Right renal cortex interstitium (tissue), 3 donors: ENCODE measurements at regions not wholly inside any gene's neighbourhood (a gene's known extent, or its start where the extent isn't known, plus 50 kb on each side); places are given as distances from the start of the nearest gene placed in this dataset.

Experiments used
- DNase-seq, 3 donors: peaks; one replicate each; pipeline ENCODE4 v3.0.0-alpha.2; 2013; ENCODE audit warnings: low read depth in 3 of 3, low spot score in 2 of 3

GRCh38 chr16:85162478-85163277 is 50.4 kb upstream of the CIBAR2 start:
- DNase-seq: no peak

DNA sequence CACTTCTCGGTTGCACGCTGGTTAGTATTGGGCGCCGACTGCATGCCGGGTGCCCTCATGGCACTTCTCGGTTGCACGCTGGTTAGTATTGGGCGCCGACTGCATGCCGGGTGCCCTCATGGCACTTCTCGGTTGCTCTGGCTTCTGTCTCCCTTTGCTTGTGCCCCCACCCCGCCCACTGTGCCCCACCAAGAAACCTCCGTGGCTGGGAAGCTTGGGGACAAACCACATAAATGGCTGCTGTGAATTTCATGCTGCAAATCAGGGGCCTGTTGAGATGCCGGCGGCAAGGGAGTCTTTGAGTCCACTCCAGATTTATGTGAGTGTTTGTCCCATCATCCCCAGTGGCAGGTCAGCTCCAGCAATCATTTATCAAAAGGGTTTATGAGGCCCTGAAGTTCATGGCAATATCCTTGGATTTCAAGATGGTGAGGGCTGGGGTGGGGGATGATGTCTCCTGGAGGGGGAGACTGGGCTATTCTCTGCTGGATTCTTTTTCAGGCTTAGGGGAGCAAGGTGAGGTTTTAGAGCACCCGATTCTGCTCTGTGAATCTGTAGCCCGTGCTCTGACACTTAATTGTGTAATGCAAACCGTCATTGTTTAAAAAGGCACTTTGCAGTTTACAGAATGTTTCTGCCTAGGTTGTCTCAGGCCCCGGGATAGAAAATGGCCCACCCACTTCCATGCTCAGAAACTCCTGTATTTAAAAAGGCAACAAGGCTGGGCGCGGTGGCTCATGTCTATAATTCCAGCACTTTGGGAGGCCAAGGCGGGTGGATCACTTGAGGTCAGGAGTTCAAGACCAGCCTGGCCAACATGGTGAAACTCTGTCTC is 51.2 kb upstream of the CIBAR2 start:
- no peak for DNase-seq

GRCh38 chr16:85164431-85164830 is 52.2 kb upstream of the CIBAR2 start:
- DNase-seq: no peak

DNA sequence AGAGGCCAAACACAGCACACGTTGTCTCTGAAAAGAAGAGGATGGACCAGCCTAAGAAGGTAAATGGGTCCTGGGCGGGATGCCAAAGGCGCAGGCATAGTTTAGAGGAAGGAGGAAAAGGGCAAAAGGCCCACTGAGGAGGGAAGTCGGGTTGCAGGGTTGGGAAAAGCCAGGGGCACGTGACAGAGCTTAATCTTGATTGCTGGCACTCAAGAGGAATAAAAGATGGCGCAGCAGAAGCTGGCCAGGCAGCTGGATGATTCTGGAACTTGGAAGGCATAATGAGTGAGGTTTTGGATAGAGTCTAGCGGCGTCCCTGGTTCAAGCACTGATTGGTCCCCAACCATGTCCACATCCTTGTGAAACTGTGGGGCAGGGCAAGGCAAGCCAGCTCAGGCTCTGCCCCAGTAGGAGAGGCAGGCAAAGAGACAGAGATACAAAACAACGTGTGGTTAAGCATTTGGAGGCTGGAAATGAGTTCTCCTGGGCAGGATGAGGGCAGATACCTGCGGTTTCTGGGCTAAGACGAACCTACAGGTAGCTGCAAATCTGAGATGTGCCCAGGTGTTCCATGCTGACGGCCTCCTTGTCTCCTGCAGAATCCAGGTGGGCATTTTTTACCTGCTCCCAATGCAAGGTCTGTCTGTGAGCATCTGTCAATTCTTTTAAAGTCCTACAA is 52.7 kb upstream of the CIBAR2 start:
- no peak for DNase-seq

DNA sequence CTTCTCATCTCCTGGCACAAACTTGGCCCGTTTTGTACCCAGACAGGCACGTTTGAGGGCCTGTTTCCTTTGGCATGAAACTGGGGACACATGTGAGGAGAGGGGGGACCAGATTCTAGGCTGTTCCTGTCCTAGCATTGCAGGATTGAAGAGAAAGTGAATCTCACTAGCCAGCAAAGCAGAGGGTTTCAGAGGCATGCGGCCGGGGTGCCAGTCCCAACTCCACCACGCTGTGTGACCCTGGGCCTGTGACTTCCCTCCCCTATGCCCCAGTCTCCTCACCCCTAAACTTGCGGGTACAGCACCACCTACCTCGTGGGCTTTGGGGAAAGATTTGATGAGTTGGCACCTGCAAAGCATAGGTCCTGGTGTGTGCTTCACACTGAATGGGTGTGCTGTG is 53.5 kb upstream of the CIBAR2 start:
- DNase-seq: no peak

DNA sequence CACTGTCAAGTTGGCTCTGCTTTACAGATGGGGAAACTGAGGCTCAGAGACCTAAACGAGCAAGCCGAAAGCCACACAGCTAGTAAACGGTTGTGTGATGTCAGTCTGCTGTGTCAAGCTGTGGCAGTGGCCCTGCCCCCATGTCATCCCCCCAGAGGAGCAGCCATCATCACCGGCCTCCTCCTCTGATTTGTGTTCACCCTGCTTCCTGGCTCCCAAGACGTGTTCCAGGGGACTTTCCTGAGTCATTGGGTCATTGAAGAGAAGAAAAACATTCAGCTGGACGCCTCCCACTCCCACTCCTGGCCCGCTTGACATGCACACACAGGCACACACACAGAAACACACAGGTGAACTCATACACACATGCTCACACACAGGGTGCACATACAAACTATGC is 54.0 kb upstream of the CIBAR2 start:
- DNase-seq: no peak

- DNase-seq: no peak
Measured at GRCh38 chr16:85166699-85167588, 54.7 kb upstream of the CIBAR2 start.

- DNase-seq: no peak
Measured at GRCh38 chr16:85167589-85168537, 55.6 kb upstream of the CIBAR2 start.

GRCh38 chr16:85168732-85169256 is 56.5 kb upstream of the CIBAR2 start:
- no peak for DNase-seq

- no peak for DNase-seq
Measured at GRCh38 chr16:85169333-85170065, 57.2 kb upstream of the CIBAR2 start.

DNA sequence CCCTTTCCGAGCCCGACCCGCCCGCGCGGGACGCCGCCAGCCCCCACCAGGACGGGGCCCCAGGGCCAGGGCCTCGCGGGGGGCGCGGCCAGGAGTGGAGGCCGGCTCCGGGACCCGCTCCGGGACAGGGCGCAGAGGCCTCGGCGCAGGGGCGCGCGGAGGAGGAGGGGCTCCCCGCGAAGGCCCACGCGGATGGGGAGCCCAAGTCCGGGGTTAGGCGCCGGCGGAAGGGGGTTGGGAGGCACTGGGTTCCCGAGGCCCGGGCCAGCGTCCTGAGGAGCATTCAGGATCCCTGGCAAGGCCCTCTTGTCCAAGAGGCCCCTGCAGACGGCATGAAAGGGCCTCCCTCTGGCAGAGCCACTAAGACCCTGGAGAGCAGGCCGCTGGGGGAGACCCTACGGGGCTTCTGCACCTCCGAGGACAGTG is 57.8 kb upstream of the CIBAR2 start:
- DNase-seq: no peak

DNA sequence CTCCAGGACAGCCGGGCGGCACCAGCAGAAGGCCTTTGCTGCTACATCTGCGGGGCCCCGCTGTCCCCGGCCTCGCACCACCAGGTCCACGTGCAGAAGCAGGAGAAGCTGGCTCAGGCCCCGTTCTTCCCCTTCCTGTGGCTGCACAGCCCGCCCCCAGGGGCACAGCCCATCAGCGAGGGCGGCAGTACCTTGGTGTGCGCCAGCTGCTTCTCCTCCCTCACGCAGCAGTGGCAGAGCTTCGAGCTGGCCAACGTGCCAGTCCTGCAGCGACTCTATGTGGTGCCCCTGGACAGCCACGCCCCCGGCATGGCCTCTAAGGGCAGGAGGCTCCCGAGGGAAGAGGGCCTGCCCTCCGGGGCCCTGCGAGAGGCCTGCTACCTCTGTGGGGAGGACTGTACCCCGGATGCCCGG is 58.3 kb upstream of the CIBAR2 start:
- no peak for DNase-seq

GRCh38 chr16:85171004-85171758 is 58.9 kb upstream of the CIBAR2 start:
- DNase-seq: no peak

DNA sequence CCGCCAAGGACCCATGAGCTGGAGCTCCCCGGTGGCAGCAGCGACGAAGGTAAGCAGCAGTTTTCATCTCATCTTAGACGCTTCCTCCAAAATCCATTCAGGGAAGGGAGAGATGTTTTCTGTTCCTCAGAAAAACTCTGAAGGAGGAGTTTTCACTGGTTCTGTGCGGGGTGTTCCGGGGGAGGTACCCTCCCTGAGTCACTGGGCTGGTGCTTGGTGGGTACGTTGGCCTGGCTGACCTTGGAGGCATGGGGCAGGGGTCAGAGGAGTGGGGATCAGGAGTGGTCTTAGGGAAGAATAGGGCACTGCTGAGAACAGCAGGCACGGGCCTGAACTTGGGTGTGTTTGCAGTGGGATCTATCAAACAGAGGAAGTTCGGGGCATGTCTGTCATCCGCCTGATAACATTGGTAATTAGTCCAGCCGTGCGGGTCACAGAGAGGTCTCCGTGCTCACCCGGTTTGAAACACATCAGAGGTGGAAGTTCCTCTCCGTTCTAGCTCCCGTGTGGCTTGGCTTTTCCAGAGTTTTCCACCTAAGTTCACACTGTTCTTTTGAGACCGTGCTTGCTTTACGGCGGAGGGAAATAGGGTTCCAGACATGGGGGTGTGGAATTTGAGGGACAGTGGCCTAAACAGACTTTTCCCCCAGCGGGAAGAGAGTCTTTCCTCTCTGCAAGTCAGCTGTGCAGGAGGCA is 59.6 kb upstream of the CIBAR2 start:
- DNase-seq: no peak

DNA sequence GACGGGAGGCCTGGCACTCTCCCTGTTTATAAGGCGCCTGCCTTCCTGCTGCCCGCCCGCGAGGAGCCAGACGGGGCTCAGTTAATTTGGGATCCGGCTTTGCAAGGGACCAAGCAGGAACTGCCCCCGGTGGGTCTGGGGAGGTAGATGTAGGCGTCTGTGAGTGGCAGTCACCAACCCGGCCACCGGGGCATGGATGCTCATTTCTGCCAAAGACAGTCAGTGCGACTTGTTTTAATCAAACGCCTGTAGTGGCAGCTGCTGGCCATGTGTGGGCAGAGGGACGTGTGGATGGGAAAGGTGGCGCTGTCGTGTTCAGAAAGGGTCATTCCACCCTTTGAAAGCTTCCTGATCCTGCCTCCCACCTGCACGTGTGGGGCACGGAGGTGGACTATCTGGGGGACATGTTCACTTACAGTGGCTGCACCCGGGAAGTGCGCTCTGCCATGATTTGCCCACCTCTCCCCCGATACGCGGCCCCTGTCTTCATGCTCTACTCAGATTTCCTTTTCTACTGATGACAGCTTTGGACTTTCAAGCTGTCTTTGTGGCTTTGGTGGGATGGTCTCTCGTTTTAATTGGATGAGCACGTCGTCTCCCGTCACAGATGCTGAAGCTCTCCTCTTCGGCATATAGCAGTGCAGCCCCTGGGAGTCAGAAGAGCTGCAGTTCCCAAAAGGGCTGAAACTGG is 60.3 kb upstream of the CIBAR2 start:
- DNase-seq: no peak
